GF-D8 (cell line): ENCODE measurements at regions not wholly inside any gene's neighbourhood (a gene's known extent, or its start where the extent isn't known, plus 50 kb on each side); places are given as distances from the start of the nearest gene placed in this dataset.

Experiments used
- DNase-seq: peaks from one replicate; lab custom pipeline; 2025; lab: John Stamatoyannopoulos, UW

- no peak for DNase-seq
Measured at GRCh38 chr2:120677221-120677620, 58.4 kb upstream of the GLI2 start.

GRCh38 chr2:120677696-120678247 lies 57.9 kb upstream of the GLI2 start:
- DNase-seq, result no peak

GRCh38 chr2:120678251-120678650 lies 57.4 kb upstream of the GLI2 start:
- DNase-seq, result no peak

DNA sequence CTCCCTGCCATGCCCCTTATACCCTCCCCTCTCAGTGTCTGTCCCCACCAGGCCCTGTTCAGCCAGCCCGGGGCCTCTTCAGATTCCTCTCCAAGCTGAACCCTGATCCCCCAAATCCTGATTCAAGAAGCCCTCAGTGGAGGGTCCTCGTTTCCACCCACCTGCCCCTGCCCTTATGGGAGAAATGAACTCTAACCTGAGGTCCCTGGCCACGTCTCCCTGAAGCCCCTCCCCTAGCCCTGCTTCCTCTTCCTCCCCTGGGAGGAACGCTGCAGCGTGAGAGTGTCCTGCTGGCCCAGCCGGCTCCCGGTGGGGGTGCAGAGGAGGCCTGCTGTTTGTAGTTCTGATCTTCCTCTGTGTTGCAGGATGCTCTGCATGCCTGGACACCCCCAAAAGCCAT lies 56.7 kb upstream of the GLI2 start:
- DNase-seq, result no peak

- no peak for DNase-seq
Measured at GRCh38 chr2:120679526-120679925, 56.1 kb upstream of the GLI2 start.

DNA sequence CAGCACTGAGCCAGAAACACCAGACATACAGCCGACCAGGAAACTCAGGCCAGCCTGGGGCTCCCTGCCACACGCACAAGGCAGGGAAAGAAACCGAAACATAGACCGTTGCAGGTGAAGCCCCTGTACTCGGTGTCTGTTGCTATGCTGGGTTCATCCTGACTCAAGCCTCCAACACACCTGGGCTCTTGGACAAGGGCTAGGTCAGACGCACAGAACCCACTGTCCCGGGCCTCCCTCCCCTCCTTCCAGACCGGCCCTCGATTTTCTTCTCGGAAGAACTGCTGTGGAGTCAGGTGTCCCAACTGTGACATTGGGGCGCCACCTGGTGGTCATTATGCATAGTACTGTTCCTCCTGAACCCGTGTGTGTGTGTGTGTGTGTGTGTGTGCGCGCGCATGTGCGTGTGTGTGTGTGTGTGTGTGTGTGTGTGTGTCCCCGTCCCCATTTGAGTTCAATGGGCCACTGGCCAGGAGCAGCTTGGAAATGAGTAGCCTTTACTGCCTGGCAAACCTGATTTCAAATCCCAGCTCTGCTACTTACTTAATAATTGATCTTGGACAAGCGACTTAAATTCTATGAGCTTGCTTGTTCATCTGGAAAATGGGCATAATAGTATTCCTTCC lies 55.4 kb upstream of the GLI2 start:
- DNase-seq, result no peak

GRCh38 chr2:120681181-120681580 lies 54.5 kb upstream of the GLI2 start:
- no peak for DNase-seq

GRCh38 chr2:120681696-120682288 lies 53.9 kb upstream of the GLI2 start:
- no peak for DNase-seq

DNA sequence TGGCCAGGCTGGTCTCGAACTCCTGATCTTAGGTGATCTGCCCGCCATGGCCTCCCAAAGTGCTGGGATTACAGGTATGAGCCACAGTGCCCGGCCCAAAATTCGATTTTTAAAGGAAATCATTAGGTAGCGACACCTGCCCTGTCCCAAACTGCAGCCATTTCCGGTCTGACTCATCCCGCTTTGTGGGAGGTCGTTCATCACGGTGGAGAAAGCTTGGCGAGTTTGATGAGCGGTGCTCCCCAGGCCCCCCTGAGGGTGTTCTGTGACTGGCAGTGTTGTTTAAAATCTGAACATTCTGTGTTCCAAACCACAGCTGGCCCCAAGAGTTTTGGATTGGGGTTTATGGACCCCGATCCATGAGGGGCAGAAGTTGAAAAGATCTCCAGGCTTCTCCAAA lies 53.0 kb upstream of the GLI2 start:
- no peak for DNase-seq

- DNase-seq, result no peak
Measured at GRCh38 chr2:120683081-120683480, 52.6 kb upstream of the GLI2 start.

GRCh38 chr2:120683701-120684100 lies 52.0 kb upstream of the GLI2 start:
- no peak for DNase-seq

DNA sequence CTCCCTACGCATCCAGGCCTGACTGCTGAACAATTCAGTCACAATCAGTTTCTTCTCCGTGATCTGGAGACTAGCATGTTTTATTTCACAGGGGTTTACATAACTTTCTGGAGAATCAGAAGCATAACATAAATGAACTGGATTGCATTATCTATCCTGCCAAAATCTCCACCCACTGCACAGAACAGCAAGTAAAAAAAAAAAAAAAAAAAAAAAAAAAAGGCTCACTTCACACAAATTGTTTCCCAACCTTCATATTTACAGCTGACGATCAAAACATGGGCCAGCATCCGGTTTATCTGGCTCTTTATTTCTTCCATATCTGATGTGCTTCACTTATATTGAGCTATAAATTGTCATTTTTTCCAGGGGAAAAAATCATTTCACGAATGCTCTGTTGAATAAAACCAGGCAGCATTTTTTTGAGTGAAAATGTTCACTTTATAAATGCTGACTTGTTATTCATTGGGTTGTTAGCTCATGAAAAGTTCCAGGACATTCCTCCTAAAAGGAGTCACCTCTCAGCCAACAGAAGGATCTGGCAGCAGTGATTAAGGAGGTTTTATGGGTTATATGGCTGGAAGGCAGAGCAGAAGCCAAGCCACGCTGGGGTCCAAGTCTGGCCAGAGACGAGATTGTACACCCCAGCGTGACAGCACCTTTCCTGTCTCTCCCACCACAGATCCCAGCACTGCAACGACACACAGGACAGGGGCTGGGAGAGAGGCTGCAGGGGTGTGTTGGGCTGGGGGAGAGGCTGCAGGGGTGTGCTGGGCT lies 51.2 kb upstream of the GLI2 start:
- no peak for DNase-seq

DNA sequence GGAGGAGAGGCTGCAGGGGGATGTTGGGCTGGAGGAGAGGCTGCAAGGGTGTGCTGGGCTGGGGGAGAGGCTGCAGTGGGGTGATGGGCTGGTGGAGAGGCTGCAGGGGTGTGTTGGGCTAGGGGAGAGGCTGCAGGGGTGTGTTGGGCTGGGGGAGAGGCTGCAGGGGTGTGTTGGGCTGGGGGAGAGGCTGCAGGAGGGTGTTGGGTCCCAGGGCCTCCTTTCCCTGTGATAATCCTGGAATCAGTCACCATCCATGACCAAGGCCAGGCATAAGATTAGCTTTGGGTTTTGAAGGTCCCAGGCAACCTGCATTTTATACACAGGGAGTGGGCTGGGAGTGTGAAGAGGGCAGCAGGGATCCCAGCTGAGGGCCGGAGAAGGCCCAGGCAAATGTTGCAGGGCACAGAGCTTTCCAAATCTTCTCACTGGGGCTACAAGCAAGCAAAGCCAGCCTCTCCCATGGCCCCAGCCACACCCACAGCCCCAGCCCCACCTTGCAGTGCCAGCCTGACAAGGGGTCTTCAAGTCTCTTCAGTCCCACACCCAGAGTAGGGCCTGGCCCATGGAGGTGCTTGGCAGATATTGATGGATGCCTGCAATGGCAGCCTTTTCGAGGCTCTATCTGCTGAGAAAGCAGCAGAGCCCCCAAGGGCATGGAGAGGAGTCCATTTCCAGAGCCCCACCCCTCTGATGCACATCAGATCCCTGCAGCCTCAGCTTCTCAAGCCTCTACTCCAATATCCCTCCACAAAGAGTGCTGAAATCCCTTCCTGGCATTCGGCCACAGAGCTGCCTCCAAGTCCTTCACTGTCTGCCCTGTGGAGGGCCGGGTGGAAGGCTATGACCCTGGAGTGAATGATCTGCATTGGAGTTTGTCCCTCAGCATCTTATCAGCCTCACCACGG lies 50.3 kb upstream of the GLI2 start:
- DNase-seq, result no peak
